Keratinocyte (primary cell): ENCODE measurements at regions not wholly inside any gene's neighbourhood (a gene's known extent, or its start where the extent isn't known, plus 50 kb on each side); places are given as distances from the start of the nearest gene placed in this dataset.

Experiments used
- CTCF ChIP-seq, 3 experiments: IDR thresholded peaks in 1 of 3; conservative IDR thresholded peaks in 1 of 3; optimal IDR thresholded peaks in 1 of 3; 2 replicates in 2 of 3; 3 replicates in 1 of 3; pipeline versions ENCODE3 to v1.5.1; 2011; ENCODE audit warnings: low read length in 3 of 3, mild to moderate bottlenecking in 3 of 3, moderate library complexity in 2 of 3, control low read depth in 1 of 3, inconsistent platforms in 1 of 3; ENCODE audit not compliant: insufficient read depth in 2 of 3; ENCODE audit errors: extremely low read depth in 1 of 3
- EZH2 ChIP-seq: IDR thresholded peaks from one replicate; pipeline ENCODE4 v1.6.1; 2012; ENCODE audit warnings: inconsistent platforms, mild to moderate bottlenecking, low read length, moderate library complexity

GRCh38 chr9:131794393-131794792 lies 54.5 kb upstream of the RAPGEF1 start:
- TF ChIP-seq CTCF (optimal IDR thresholded peaks at IDR 0.05 in 1 of 3, IDR thresholded peaks at IDR 0.05 in 1 of 3, conservative IDR thresholded peaks at IDR 0.05 in 1 of 3; ENCODE audit: extremely low read depth in 1 of 3, insufficient read depth in 2 of 3, low read length in 3 of 3): no peak
- TF ChIP-seq EZH2: no peak
